ENCODE measurements at regions not wholly inside any gene's neighbourhood (a gene's known extent, or its start where the extent isn't known, plus 50 kb on each side); places are given as distances from the start of the nearest gene placed in this dataset.

GRCh38 chr13:62088165-62088564, 672.5 kb upstream of the PCDH20 start:
- DNase-seq, result no peak

GRCh38 chr13:62087124-62087523, 671.5 kb upstream of the PCDH20 start:
- DNase-seq, result no peak

- DNase-seq, result no peak
These were observed 669.9 kb upstream of the PCDH20 start for GRCh38 chr13:62085337-62086229.

- DNase-seq, result no peak
These were observed 669.1 kb upstream of the PCDH20 start for GRCh38 chr13:62084728-62085127.

GRCh38 chr13:62067821-62068220, 652.2 kb upstream of the PCDH20 start:
- no peak for DNase-seq

GRCh38 chr13:62065016-62065415, 649.4 kb upstream of the PCDH20 start:
- DNase-seq, result no peak

GRCh38 chr13:62061751-62062150, 646.1 kb upstream of the PCDH20 start:
- DNase-seq, result no peak

GRCh38 chr13:62060570-62060969, 644.9 kb upstream of the PCDH20 start:
- DNase-seq, result no peak

GRCh38 chr13:62057286-62057685, 641.6 kb upstream of the PCDH20 start:
- DNase-seq, result no peak

GRCh38 chr13:62049992-62050391, 634.3 kb upstream of the PCDH20 start:
- no peak for DNase-seq

- no peak for DNase-seq
These were observed 630.9 kb upstream of the PCDH20 start for GRCh38 chr13:62046512-62046911.

GRCh38 chr13:62043600-62043999, 628.0 kb upstream of the PCDH20 start:
- DNase-seq, result no peak

GRCh38 chr13:62040806-62041205, 625.2 kb upstream of the PCDH20 start:
- DNase-seq, result no peak

GRCh38 chr13:62040078-62040477, 624.4 kb upstream of the PCDH20 start:
- DNase-seq, result no peak

GRCh38 chr13:62038214-62038613, 622.6 kb upstream of the PCDH20 start:
- no peak for DNase-seq

- DNase-seq, result no peak
These were observed 620.3 kb upstream of the PCDH20 start for GRCh38 chr13:62035981-62036380.

- DNase-seq, result no peak
These were observed 618.3 kb upstream of the PCDH20 start for GRCh38 chr13:62033934-62034333.

- DNase-seq, result no peak
These were observed 606.7 kb upstream of the PCDH20 start for GRCh38 chr13:62022369-62022768.

- no peak for DNase-seq
These were observed 604.2 kb upstream of the PCDH20 start for GRCh38 chr13:62019858-62020257.

- DNase-seq, result peak; percentile 19
These were observed 598.6 kb upstream of the PCDH20 start for GRCh38 chr13:62014299-62014698.

GRCh38 chr13:62003452-62003851, 587.8 kb upstream of the PCDH20 start:
- DNase-seq, result no peak

- no peak for DNase-seq
These were observed 578.5 kb upstream of the PCDH20 start for GRCh38 chr13:61994174-61994573.

- DNase-seq, result no peak
These were observed 574.3 kb upstream of the PCDH20 start for GRCh38 chr13:61989978-61990377.

- no peak for DNase-seq
These were observed 573.2 kb upstream of the PCDH20 start for GRCh38 chr13:61988810-61989209.

- DNase-seq, result no peak
These were observed 559.4 kb upstream of the PCDH20 start for GRCh38 chr13:61975001-61975400.

Measured in NCI-H1694 treated with DMSO at 0.1 percent for 48 hours (cell line).